ENCODE measurements at regions not wholly inside any gene's neighbourhood (a gene's known extent, or its start where the extent isn't known, plus 50 kb on each side); places are given as distances from the start of the nearest gene placed in this dataset.

- ChIA-PET RAD21 (ENCODE audit: low non-redundant PET in 1 of 2, low total read pairs in 2 of 2, uncharacterized antibody in 2 of 2, unreplicated experiment in 2 of 2) (no interaction called here), POLR2A (no interaction called here), CTCF (no interaction called here)
- H3K9me2 ChIP-seq (ENCODE audit: insufficient read depth): no peaks in the 10 kb centered on the region
- DNase-seq (ENCODE audit: low read depth, low spot score) (no peak), ATAC-seq (no peak)
- peaks cover 0 to 17% of the 10 kb centered on the region in 2 experiments; a peak in 2 of 4 replicates for H3K4me1 ChIP-seq (ENCODE audit: control insufficient read depth in 1 of 2, insufficient read depth in 2 of 2, low read length in 2 of 2)
- H3K79me2 ChIP-seq (ENCODE audit: insufficient read depth, low read length): no peaks in the 10 kb centered on the region
- H4K20me1 ChIP-seq (ENCODE audit: insufficient read depth): no peaks in the 10 kb centered on the region
- H3K9me3 ChIP-seq (ENCODE audit: control insufficient read depth in 1 of 2, insufficient read depth in 1 of 2, low read depth in 1 of 2, low read length in 2 of 2): no peaks in the 10 kb centered on the region
- BruUV-seq (replicated peaks): no TSS peak
- H3K27me3 ChIP-seq (ENCODE audit: insufficient read depth, low read length): no peaks in the 10 kb centered on the region
- no peak overlapping the region for H3K4me3 ChIP-seq (replicated peaks in 1 of 2; ENCODE audit: low read depth in 1 of 2, low read length in 2 of 2)
- no peak overlapping the region for H2AFZ ChIP-seq (ENCODE audit: low read depth, low read length, poor library complexity, severe bottlenecking)
- H3K4me2 ChIP-seq (ENCODE audit: low read length): no peak overlapping the region
- TF ChIP-seq REST (IDR thresholded peaks at IDR 0.05; ENCODE audit: low read depth): no peak
- TF ChIP-seq SIN3A (IDR thresholded peaks at IDR 0.05; ENCODE audit: low read depth): no peak
- TF ChIP-seq POLR2AphosphoS5 (IDR thresholded peaks at IDR 0.05; ENCODE audit: low read depth, low read length): no peak
- no peak for TF ChIP-seq CBX3 (IDR thresholded peaks at IDR 0.05; ENCODE audit: low read depth)
- TF ChIP-seq ATF3 (IDR thresholded peaks at IDR 0.05): no peak
- no peak for TF ChIP-seq CTCF (IDR thresholded peaks at IDR 0.05 in 2 of 3, conservative IDR thresholded peaks at IDR 0.05 in 1 of 3; ENCODE audit: borderline replicate concordance in 1 of 3, insufficient read depth in 1 of 3, low read depth in 2 of 3, low read length in 2 of 3)
- intact Hi-C loops (cut with micrococcal nuclease): loop anchor here (2.0 kb wide), 1 partner anchor 62 kb away; no protein-coding TSS in a partner anchor
- no peaks in the 10 kb centered on the region for H3K36me3 ChIP-seq (ENCODE audit: control insufficient read depth in 1 of 2, insufficient read depth in 2 of 2, low read length in 2 of 2)
- H3K27ac ChIP-seq (ENCODE audit: low read depth, low read length): no peak overlapping the region
- H3K9ac ChIP-seq (ENCODE audit: low read length): no peak overlapping the region
Observed at GRCh38 chr16:86403085-86403484, 107.2 kb upstream of the FOXF1 start.
